Stimulated activated naive CD4-positive, alpha-beta T cell (primary cell): ENCODE measurements at regions not wholly inside any gene's neighbourhood (a gene's known extent, or its start where the extent isn't known, plus 50 kb on each side); places are given as distances from the start of the nearest gene placed in this dataset.

Source experiments
- DNase-seq, 6 experiments: peaks; one replicate each; lab custom pipeline; 2025; lab: John Stamatoyannopoulos, UW

DNA sequence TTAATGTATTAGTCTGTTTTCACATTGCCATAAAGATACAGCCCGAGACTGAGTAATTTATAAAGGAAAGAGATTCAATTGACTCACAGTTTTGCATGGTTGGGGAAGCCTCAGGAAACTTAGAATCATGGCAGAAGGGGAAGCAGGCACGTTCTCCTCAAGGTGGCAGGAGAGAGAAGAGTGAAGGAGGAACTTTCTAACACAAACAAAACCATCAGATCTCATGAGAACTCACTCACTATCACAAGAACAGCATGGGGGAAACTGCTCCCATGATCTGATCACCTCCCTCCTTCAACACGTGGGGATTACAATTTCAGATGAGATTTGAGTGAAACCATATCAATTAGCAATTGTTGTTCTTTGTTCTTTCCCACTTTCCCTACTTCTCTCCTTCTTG lies 689.0 kb upstream of the SLITRK1 start:
- no peak for DNase-seq

DNA sequence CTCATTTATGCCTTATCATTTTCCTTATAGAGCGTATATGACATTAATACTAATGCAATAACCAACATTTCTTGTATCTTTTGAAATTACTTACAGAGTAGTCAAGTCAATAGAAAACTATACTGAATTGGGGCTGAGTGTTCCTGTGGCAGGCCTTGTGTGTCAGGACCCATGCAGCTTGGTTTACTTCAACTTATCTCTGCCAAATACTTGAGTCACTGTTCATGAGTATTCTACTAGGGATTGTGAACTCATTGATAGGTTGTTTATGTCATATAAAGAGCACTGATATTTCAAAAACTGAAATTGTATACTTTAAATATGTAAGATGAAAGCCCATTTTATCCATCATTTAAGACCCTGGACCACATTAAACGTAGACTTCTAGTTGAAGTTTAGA lies 688.6 kb upstream of the SLITRK1 start:
- no peak for DNase-seq

DNA sequence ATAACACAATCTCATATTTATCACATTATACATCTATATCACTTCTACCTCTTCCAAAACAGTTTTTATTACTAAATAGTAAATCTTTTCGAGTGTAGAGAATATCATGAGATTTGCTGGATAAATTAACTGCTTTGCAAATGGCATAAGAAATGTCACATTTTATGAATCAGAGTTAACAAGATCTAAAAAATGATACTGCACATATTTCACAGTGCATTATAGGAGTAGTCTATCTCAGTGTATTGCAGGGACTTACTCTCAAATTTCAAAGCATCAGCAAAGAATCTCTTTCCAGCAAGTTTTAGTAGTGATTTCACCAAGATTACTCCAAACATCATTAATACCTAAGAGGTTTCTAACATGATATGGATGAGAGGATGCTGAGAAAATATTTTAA lies 687.1 kb upstream of the SLITRK1 start:
- no peak for DNase-seq

- DNase-seq: no peak
Measured at GRCh38 chr13:84567848-84568247, 685.6 kb upstream of the SLITRK1 start.

DNA sequence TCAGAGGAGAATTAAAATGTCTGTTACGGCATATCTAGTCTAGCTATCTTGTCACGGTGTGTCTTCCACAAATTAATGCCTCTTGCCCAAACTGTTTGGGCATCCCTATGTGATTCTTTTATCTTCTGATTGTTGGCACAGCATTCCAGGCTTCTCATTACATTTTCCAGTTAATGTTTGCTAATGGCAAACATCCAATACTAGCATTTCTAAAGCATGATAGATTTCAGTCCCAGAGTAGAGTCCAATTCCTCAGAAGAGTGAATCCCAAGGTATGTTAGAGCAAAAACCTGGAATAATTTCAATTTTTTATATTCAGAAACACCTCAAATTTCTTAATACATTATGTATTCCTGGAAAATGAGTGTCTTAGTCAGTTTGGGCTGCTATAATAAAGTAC lies 684.5 kb upstream of the SLITRK1 start:
- DNase-seq: no peak

- no peak for DNase-seq
Measured at GRCh38 chr13:84563611-84564010, 681.3 kb upstream of the SLITRK1 start.

DNA sequence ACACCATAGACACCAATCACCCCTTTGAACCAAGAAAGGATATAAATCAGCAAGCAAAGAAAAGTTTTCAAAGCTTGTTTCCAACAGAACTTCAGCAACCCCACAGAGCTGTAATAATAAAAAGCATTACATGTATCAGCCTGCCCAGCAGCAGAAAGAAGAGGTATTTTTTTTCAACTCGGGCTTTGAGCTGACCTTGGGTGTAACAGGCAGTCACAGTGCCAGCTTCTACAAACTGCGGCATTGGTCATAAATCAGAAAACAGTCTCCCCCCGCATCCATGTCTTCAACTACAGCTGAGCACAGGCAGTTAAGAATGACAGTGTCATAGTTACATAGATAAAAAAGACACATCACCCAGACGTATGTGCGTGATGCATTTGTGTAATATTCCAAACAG lies 671.0 kb upstream of the SLITRK1 start:
- no peak for DNase-seq

DNA sequence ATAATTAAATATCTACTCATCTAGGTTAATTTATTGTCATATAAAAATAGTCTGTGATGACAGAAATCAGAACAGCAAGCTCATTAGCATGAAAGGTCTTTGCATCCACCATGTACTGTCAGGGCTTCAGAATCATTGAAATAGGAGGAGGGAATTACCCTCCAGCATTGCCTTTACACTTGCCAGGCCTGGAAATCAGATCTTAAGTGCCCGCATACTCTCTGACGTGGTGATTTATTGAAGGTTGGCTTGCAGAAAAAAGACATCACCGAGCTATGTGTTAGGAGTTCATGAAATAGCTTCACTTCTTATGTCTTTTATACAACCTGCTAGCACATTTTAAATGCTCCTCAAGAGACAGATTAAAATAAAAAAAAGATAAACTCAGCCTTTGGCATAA lies 661.7 kb upstream of the SLITRK1 start:
- no peak for DNase-seq

- no peak for DNase-seq
Measured at GRCh38 chr13:84542348-84542747, 660.1 kb upstream of the SLITRK1 start.

DNA sequence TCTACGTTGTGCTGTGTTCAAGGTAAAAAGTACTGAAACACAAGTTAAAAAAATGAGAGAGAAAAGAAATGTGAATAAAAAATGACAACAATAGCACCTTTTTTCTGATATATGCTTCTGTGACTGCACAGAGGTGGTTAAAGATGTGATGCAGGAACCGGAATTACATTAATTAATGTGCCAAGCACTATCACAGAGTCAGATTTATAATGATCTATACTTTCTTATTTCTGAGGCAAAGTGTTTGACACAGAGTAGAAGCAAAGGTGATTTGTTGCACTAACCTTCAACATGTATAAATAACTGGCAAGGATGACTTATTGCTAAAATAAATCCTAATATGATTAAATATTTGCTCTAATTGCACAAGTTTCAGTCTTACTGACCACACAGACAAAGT lies 654.6 kb upstream of the SLITRK1 start:
- no peak for DNase-seq

DNA sequence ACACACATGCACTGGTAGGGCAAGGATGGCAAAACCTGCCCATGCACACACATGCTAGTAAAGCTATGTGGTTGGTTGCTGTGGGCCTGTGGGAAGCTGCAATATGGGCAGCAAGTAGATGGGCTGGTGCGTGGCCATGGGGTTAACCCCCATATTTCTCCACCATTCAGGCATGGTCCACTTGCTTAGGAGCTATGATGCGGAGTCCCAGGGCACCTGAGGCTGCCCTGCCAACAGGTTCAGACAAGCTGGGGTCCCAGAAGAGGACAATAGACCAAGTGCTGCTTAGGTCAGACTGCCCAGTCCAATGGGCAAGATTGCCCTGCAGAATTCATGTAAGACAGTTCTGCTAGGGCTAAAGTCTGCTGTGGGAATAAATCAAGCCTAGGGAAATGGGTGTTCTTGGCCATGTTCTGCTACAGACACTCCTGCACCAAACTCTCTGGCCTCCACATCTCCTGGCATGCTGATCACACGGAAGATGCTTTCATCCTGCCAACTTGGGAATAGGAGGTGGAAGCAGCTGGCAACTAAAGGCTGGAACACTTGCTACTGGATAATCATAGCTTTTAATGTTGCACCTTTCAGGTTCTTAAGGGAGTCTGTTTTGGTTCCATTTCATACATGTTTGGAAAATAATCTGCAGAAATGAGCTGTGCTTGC lies 646.3 kb upstream of the SLITRK1 start:
- no peak for DNase-seq

DNA sequence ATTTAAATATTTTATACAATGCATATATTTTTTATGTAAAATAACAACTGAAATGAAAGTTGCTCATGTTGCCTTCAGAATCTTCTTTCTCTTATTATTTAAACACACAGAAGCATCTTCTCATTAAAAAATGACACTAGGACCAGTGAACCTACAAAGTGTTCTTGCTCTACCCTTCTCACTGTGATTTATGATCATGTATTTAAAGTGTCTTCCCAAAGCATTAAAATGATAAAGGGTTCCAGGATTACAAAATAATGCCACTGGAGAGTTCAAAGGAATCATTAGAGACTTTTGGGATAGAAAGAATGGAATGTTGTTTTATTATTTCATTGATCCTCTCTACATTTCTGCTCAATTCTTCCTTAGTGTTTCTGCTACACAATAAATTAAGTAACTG lies 643.6 kb upstream of the SLITRK1 start:
- DNase-seq: no peak

DNA sequence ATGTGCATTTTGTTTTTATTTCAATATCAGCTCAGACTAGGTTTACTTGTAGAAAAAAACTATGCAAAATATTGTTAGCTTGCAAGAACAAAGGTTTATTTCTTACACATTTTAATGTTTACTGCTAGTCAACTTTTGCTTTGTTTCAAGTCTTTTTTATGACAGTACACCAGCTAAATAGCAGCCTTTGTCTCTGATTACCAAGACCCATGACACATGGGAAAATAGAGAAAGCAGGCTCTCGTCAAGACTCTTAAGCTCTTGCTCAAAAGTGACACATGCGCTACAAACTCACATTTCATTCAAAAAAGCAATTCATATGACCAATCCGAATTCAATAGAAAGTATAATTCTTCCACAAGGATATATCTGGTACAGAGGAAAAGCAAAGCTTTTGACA lies 642.3 kb upstream of the SLITRK1 start:
- DNase-seq: no peak

- DNase-seq: no peak
Measured at GRCh38 chr13:84500016-84500415, 617.7 kb upstream of the SLITRK1 start.

DNA sequence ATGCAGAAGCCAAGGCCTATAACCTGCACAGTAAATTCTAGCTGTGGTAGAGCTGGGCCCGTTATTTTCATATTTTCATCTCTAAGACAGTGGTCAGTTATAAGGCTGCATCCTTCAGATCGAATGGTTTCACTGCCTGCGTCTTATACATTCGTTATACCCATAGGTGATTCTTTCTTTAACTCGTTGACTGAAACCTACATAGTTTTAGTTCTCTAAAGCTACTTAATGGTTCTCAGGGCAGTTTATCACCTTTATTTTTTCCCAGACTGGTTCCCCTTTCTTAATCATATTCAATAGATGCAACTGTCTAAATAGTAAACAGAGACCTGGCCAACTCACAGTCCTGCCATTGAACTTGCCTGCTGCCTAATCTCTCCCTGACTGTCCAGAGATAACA lies 615.3 kb upstream of the SLITRK1 start:
- DNase-seq: no peak

DNA sequence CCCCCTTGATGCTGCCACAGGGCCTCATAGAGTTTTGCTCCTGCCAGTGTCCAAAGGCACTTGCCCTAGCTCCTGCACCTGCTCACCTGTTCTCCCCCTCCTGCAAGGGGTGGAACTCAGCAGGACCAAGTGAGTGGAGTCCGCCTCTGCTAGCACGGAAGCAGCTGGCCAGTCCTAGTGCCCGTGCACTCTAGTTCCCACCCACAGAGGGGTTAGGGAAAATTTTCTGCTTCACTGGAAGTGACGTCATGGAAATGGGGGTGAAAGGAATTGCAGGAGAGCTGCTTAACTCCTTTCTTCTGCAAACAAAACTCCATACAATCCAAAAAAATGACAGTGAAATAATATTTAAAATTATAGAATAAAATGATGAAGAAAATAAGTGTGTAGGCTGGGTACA lies 609.7 kb upstream of the SLITRK1 start:
- DNase-seq: no peak

- no peak for DNase-seq
Measured at GRCh38 chr13:84487752-84488151, 605.5 kb upstream of the SLITRK1 start.

DNA sequence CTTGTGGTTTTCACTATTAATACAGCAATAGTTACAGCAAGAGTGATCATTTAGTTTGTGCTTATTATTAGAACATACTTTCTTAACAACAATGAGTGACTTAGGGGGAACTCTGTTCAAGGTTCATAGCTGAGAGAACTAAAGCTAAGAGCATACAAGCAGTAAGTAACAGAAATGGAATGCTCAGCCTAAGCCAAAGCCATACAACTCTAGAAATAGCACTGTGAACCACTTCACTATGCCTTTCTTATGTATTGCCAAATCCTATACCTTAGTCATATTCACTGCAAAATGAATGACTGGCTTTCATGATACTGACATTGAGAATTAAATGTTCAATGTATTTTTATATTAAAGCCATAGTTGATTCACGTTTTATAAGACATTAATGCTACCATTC lies 599.7 kb upstream of the SLITRK1 start:
- no peak for DNase-seq

DNA sequence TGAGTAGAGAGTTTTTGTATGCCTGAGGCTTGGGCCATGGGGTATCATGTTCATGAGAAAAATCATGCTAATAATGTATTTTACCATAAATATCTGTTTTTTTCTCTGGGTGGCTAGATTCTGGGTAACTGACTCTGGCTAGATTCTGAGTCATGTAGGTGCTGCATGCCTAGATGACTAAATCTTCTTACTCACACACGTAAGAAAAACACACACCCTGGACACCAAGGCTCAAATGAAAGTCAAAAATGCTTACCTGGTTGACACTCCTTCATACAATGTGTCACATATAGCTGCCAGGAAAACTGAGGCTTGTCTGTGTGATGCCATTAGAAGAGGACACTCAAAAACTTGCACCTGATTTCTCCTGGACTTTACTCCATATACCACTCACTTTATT lies 597.4 kb upstream of the SLITRK1 start:
- DNase-seq: no peak

DNA sequence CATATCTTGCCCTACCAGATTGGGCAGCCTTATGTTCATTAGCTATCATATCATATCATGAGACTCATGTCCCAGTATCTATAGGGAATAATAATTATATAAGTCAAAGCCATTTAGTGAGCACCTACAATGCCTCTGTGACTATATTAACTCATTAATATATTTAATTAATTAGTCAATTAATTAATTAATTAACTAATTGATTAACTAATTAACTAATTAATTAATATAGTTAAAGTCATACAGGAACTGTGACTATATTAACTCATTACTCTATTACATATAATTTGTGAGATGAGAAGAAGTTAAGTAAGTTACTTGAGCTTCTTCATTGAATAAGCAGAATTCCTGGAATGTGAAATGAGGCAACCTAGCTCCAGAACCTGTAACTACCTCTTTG lies 588.3 kb upstream of the SLITRK1 start:
- no peak for DNase-seq

- no peak for DNase-seq
Measured at GRCh38 chr13:84466461-84466860, 584.2 kb upstream of the SLITRK1 start.

DNA sequence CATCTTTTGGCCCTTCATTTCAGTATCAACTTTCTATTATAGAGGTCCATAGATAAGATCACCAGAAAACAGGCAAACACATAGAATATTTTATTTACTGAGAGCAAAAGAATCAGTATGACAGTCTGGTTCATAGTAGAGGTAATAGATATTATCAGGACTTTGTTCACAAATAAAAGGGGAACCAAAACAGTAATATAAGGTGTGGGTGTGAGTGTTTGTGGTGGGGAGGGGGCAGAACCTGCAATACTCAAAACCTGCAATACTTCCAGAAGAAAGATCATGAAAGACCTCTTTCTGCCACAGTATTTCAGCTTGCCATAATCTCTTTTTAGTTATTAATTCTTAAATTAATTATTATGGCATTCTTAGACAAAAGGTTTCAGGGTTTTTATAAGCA lies 578.7 kb upstream of the SLITRK1 start:
- DNase-seq: no peak

- no peak for DNase-seq
Measured at GRCh38 chr13:84455143-84455905, 573.0 kb upstream of the SLITRK1 start.

GRCh38 chr13:84447640-84447978 lies 565.3 kb upstream of the SLITRK1 start:
- DNase-seq: no peak
